ENCODE measurements at regions not wholly inside any gene's neighbourhood (a gene's known extent, or its start where the extent isn't known, plus 50 kb on each side); places are given as distances from the start of the nearest gene placed in this dataset.

DNA sequence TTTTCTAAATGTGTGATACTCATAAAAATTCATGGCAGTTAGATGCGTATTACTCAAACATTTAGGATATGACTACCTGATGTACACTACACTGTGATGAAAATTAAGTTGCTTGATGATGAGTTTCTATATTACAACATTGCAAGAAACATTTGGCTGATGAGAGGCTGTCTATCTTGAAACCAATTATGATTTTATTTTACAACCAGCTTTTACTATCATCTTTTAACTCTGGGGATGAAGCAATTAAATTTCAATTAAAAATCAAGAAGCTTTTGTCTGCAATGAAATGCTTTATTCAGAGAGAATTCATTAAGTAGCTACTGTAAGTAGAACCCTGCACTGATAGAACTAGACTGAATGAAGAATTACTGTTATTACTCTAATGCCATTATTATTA lies 500.4 kb downstream of the KCTD16 start:
- Histone ChIP-seq H3K4me3 (ENCODE audit: low read depth, low read length) (no peak overlapping the region), H3K27ac (no peak overlapping the region), H3K9me3 (ENCODE audit: severe bottlenecking) (no peaks in the 10 kb centered on the region), H3K36me3 (no peaks in the 10 kb centered on the region), H3K27me3 (ENCODE audit: insufficient read depth, low read depth, severe bottlenecking) (no peaks in the 10 kb centered on the region)
- TF ChIP-seq, protein P1, sequence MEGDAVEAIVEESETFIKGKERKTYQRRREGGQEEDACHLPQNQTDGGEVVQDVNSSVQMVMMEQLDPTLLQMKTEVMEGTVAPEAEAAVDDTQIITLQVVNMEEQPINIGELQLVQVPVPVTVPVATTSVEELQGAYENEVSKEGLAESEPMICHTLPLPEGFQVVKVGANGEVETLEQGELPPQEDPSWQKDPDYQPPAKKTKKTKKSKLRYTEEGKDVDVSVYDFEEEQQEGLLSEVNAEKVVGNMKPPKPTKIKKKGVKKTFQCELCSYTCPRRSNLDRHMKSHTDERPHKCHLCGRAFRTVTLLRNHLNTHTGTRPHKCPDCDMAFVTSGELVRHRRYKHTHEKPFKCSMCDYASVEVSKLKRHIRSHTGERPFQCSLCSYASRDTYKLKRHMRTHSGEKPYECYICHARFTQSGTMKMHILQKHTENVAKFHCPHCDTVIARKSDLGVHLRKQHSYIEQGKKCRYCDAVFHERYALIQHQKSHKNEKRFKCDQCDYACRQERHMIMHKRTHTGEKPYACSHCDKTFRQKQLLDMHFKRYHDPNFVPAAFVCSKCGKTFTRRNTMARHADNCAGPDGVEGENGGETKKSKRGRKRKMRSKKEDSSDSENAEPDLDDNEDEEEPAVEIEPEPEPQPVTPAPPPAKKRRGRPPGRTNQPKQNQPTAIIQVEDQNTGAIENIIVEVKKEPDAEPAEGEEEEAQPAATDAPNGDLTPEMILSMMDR (IDR thresholded peaks at IDR 0.05; ENCODE audit: low read depth, low read length) = no peak
- no peak for DNase-seq

DNA sequence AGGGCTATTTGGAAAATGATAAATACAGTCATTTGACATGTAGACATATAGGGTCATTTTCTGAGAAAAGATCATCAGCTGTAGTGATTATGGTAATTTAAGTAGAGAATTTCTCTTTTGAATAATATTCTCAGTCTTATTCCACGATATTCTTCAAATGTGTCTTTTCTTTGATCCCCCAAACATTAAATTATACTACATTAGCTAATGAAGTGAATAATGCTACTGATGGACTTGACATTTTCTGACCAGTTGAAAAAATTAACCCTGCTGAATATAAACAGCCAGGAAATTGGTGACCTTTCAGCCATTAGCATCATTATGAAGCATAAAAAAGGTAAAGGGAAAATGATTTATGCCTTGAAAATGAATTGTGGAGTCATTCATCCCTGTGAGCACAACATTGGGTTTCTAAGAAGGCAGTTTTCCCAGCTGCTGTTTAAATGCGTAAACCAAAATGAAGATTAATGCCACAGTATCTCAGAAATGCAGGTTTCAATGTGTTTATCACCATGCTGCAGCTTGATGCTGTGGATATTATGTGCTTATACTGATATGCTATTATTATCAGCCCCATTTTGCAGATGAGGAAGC lies 489.1 kb downstream of the KCTD16 start:
- no peaks in the 10 kb centered on the region for H3K27me3 ChIP-seq (ENCODE audit: insufficient read depth, low read depth, severe bottlenecking)
- no peak overlapping the region for H3K4me3 ChIP-seq (ENCODE audit: low read depth, low read length)
- TF ChIP-seq, protein P1 (IDR thresholded peaks at IDR 0.05; ENCODE audit: low read depth, low read length) = no peak
- H3K9me3 ChIP-seq (ENCODE audit: severe bottlenecking) = no peaks in the 10 kb centered on the region
- no peak for DNase-seq
- no peak overlapping the region for H3K27ac ChIP-seq
- H3K36me3 ChIP-seq = no peaks in the 10 kb centered on the region

DNA sequence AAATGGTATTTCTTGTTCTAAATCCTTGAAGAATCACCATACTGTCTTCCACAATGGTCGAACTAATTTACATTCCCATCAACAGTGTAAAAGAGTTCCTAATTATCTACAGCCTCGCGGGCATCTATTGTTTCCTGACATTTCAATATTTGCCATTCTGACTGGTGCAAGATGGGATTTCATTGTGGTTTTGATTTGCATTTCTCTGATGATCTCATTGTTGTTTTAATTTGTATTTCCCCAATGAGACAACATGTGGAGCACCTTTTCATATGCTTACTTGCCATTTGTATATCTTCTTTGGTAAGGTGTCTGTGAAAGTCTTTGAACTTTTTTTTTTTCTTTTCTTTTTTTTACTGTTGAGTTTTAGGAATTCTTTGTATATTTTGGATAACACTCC lies 473.6 kb downstream of the KCTD16 start:
- no peak for DNase-seq
- Histone ChIP-seq H3K4me3 (ENCODE audit: low read depth, low read length) (no peak overlapping the region), H3K9me3 (ENCODE audit: severe bottlenecking) (peaks cover 3% of the 10 kb centered on the region), H3K27ac (no peak overlapping the region), H3K36me3 (no peaks in the 10 kb centered on the region), H3K27me3 (ENCODE audit: insufficient read depth, low read depth, severe bottlenecking) (no peaks in the 10 kb centered on the region)
- TF ChIP-seq, protein P1 (IDR thresholded peaks at IDR 0.05; ENCODE audit: low read depth, low read length) = no peak

DNA sequence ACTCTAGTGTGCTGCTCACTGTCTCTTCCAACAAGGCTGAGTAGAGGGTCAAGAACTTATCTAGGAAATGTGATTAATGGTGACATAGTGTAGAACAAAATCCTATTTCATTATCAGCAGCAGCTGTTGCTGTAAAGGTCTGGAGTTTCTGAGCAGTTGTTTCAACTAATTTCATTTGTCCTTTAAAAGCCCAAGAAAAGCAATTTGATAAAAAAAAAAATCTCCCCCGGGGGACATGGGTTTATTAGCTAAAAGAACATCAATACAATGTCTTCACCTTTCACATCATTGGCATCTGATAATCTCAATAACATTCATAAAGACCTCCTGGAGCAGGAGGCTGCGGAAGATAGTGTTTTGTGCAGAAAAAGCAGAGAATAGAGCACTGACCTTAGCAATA lies 468.1 kb downstream of the KCTD16 start:
- Histone ChIP-seq H3K4me3 (ENCODE audit: low read depth, low read length) (no peak overlapping the region), H3K9me3 (ENCODE audit: severe bottlenecking) (peaks cover 4% of the 10 kb centered on the region), H3K27me3 (ENCODE audit: insufficient read depth, low read depth, severe bottlenecking) (no peaks in the 10 kb centered on the region), H3K36me3 (no peaks in the 10 kb centered on the region), H3K27ac (peak overlapping the region; percentile 20; the same call in 1 of the 2 replicates)
- DNase-seq = no peak
- TF ChIP-seq, protein P1 (IDR thresholded peaks at IDR 0.05; ENCODE audit: low read depth, low read length) = no peak

DNA sequence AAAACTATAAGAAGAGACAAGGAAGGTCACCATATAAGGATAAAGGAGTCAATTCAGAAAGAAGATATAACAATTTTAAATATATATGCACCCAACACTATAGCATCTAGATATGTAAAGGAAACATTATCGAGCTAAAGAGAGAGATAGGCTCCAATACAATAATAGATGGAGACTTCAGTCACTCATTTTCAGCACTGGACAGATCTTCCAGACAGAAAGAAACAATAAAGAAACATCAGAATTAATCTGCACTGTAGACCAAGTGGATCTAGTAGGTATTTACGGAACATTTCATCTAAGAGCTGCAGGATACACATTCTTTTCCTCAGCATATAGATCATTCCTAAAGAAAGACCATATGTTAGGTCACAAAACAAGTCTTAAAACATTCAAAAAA lies 463.5 kb downstream of the KCTD16 start:
- no peaks in the 10 kb centered on the region for H3K36me3 ChIP-seq
- peaks cover 15% of the 10 kb centered on the region for H3K9me3 ChIP-seq (ENCODE audit: severe bottlenecking)
- H3K4me3 ChIP-seq (ENCODE audit: low read depth, low read length) = no peak overlapping the region
- TF ChIP-seq, protein P1 (IDR thresholded peaks at IDR 0.05; ENCODE audit: low read depth, low read length) = no peak
- no peak for DNase-seq
- no peak overlapping the region for H3K27ac ChIP-seq
- H3K27me3 ChIP-seq (ENCODE audit: insufficient read depth, low read depth, severe bottlenecking) = no peaks in the 10 kb centered on the region

DNA sequence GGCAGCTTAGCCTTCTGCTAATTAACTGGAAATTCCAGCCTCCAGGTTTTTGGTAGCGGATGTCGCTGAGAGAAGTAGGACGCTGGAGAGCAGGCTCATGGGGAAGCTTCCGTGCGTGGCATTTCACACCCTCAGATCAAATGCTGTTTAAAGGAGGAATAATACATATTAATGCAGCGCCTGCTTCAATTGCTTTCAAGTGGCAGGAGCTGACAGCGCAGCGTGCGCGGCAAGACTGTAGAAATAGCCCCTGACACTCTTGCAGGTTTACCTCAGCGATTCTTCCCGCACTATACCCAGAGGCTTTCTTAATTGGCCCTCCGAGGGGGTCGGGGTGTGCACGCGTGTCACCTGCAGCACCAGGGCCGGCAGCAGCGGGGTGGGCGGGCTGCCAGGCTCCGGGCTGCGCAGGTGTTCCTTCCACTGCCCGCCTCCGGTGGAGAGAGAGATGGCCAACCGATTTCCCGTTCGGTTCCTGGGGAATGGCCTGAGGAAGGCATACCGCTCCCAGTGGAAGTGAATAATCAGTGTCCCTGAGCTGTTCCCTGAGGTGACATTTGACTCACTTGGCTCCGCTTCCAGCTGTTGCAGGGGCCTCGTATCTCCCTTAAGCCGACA lies 427.9 kb downstream of the KCTD16 start:
- H3K4me3 ChIP-seq (ENCODE audit: low read depth, low read length) = no peak overlapping the region
- no peak for DNase-seq
- no peaks in the 10 kb centered on the region for H3K9me3 ChIP-seq (ENCODE audit: severe bottlenecking)
- no peaks in the 10 kb centered on the region for H3K36me3 ChIP-seq
- H3K27me3 ChIP-seq (ENCODE audit: insufficient read depth, low read depth, severe bottlenecking) = no peaks in the 10 kb centered on the region
- H3K27ac ChIP-seq = no peak overlapping the region
- TF ChIP-seq, protein P1 (IDR thresholded peaks at IDR 0.05; ENCODE audit: low read depth, low read length) = no peak
